ENCODE measurements at regions not wholly inside any gene's neighbourhood (a gene's known extent, or its start where the extent isn't known, plus 50 kb on each side); places are given as distances from the start of the nearest gene placed in this dataset.

DNA sequence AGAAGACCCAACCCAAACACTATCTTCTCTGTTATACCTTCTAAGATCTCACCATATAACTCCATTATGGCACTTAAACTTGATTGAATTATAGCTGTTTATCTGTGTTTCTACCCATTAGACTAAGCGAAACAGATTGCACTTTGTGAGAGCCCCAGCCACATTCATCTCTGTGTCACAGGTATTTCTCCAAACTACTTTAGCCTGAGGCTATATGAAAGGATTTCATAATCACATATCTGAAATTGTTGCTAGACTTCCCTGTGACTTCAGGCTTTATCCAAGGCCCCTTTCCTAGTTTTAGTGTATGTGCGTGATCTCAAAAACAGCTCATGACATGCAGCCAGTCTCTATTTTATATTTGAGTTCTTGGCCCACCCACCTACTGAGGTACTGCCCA is 745.0 kb upstream of the ACVR2A start:
- no peak overlapping the region for H3K4me3 ChIP-seq (ENCODE audit: control insufficient read depth, low read depth, low read length)
- DNase-seq (ENCODE audit: low read depth): no peak
- TF ChIP-seq, protein P1, sequence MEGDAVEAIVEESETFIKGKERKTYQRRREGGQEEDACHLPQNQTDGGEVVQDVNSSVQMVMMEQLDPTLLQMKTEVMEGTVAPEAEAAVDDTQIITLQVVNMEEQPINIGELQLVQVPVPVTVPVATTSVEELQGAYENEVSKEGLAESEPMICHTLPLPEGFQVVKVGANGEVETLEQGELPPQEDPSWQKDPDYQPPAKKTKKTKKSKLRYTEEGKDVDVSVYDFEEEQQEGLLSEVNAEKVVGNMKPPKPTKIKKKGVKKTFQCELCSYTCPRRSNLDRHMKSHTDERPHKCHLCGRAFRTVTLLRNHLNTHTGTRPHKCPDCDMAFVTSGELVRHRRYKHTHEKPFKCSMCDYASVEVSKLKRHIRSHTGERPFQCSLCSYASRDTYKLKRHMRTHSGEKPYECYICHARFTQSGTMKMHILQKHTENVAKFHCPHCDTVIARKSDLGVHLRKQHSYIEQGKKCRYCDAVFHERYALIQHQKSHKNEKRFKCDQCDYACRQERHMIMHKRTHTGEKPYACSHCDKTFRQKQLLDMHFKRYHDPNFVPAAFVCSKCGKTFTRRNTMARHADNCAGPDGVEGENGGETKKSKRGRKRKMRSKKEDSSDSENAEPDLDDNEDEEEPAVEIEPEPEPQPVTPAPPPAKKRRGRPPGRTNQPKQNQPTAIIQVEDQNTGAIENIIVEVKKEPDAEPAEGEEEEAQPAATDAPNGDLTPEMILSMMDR (IDR thresholded peaks at IDR 0.05; ENCODE audit: control insufficient read depth, insufficient read depth, low read depth, low read length, missing control alignments): no peak

DNA sequence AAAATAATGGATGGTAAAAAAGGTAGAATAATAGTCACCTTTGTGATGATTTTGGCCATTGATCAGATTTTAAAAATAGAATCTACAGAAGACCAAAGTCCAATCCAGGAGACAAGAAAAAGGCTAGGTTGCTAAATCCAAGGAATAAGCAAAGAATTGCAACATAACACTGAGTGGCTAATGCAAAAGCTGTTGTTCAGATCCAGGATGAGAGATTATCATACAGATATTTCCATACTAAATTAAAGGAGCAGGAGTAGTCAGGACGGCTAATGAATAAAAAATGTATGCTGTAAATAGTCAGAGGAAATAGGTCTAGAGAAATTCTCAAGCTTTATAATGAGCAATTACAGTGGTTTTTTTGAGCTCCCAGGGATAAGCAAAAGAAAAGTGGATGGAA is 745.9 kb upstream of the ACVR2A start:
- TF ChIP-seq, protein P1 (IDR thresholded peaks at IDR 0.05; ENCODE audit: control insufficient read depth, insufficient read depth, low read depth, low read length, missing control alignments): no peak
- DNase-seq (ENCODE audit: low read depth): no peak
- no peak overlapping the region for H3K4me3 ChIP-seq (ENCODE audit: control insufficient read depth, low read depth, low read length)

DNA sequence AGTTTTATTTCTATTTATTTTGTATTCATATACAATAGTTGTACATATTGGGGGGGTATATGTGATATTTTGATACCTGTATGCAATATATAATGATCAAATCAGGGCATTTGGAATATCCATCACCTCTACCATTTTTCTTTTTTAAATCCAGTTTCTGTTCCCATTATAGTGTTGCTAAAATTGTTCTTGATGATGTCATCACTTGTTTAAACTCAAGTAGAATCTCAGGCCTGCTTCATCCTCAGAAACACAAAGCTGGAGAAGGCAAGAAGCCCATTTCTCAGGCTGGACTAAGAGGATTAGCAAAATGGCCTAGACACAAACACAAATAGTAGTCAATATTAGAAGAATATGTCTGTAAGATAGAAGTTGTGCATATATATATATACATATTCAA is 747.1 kb upstream of the ACVR2A start:
- TF ChIP-seq, protein P1 (IDR thresholded peaks at IDR 0.05; ENCODE audit: control insufficient read depth, insufficient read depth, low read depth, low read length, missing control alignments): no peak
- H3K4me3 ChIP-seq (ENCODE audit: control insufficient read depth, low read depth, low read length): no peak overlapping the region
- no peak for DNase-seq (ENCODE audit: low read depth)

DNA sequence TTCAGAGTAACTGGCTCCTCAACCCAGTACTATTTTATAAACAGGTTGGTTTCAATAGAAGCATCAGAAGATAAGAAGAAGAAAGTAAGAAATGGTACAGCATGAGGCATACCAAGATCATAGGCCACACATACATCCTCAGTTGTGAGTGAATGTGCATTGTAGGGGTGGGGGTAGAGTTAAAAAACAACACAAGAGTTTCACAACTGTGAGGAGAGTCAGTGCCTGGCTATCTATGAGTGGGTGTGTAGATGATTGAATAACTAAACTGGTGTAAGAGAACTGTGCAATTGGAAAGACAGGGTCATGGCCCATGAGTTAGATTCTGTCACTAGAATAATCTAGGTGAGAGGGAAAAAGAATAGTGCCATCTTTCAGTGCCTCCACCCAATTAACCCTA is 748.2 kb upstream of the ACVR2A start:
- H3K4me3 ChIP-seq (ENCODE audit: control insufficient read depth, low read depth, low read length): no peak overlapping the region
- TF ChIP-seq, protein P1 (IDR thresholded peaks at IDR 0.05; ENCODE audit: control insufficient read depth, insufficient read depth, low read depth, low read length, missing control alignments): no peak
- DNase-seq (ENCODE audit: low read depth): no peak

DNA sequence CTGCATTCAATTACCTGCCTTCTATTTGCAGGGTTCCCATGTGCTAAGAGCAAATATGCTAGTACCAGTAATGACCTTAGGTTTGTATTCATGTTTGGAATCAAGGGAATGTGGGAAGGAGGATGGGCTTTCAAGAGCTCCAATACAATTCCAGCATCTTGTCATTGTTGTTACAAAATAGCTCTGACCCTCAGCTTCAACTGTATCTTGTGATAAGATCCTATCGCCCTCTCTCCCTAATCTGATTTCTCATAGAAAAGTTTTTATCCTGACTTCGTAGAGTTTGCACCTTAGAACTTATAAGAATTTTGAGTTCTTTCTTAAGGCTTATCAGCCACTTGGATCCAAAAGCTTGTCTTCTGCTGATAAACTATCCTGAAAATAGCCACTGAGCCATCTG is 749.5 kb upstream of the ACVR2A start:
- no peak for DNase-seq (ENCODE audit: low read depth)
- TF ChIP-seq, protein P1 (IDR thresholded peaks at IDR 0.05; ENCODE audit: control insufficient read depth, insufficient read depth, low read depth, low read length, missing control alignments): no peak
- H3K4me3 ChIP-seq (ENCODE audit: control insufficient read depth, low read depth, low read length): no peak overlapping the region

DNA sequence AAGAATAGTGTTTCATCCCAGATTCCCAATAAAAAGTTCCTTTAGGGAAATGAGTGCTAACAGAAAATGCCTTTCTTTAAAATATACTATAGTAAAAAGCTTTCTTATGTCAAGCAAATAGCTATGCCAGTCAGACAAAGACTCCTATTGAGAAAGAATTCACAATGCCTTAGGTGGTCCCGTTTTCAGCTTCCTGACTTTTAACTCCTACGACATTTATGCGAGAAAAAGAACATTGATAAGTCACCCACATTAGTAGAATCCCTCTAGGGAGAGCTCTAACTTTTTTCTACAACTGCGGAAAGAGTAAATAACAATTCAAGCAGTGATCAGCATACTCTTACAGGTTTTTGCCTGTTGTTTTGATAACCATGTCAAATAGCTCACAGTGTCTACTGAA is 750.8 kb upstream of the ACVR2A start:
- no peak for DNase-seq (ENCODE audit: low read depth)
- no peak overlapping the region for H3K4me3 ChIP-seq (ENCODE audit: control insufficient read depth, low read depth, low read length)
- TF ChIP-seq, protein P1 (IDR thresholded peaks at IDR 0.05; ENCODE audit: control insufficient read depth, insufficient read depth, low read depth, low read length, missing control alignments): no peak

DNA sequence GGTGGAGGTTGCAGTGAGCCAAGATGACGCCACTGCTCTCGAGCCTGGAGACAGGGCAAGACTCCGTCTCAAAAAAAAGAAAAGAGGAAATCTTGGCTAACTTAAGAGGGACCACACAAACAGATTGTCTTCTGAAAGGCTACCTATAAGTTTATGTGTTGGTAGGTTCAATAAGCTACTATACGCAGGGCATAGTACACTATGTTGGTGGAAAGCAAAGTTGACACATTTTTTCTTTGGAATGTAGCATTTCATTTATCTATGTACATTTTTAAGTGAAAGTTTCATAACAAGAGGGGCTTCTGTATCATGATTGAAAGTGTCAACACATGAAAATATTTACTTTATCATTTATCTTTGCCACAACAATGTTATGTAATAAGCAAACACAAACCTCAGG is 752.6 kb upstream of the ACVR2A start:
- DNase-seq (ENCODE audit: low read depth): no peak
- TF ChIP-seq, protein P1 (IDR thresholded peaks at IDR 0.05; ENCODE audit: control insufficient read depth, insufficient read depth, low read depth, low read length, missing control alignments): no peak

More for the DNA sequence above, 752.6 kb upstream of the ACVR2A start:
- H3K4me3 ChIP-seq (ENCODE audit: control insufficient read depth, low read depth, low read length): no peak overlapping the region
